HCT116 (cell line): ENCODE measurements at regions not wholly inside any gene's neighbourhood (a gene's known extent, or its start where the extent isn't known, plus 50 kb on each side); places are given as distances from the start of the nearest gene placed in this dataset.

Experiments
- ATAC-seq: fragments of 200-7000 bp; cut with Tn5 transposase; 2 replicates; pipeline ENCODE4 v1.9.1; 2020; ENCODE audit warnings: mild to moderate bottlenecking, moderate library complexity
- BruUV-seq: library from RNA; stranded (reverse); fragments of 400-500 nt; replicated peaks from 2 replicates; lab custom pipeline; 2021; lab: Mats Ljungman, UMichigan
- CTCF ChIA-PET: fragments of 300-600 bp; sonication (Branson Sonifier 250); formaldehyde crosslinking; loops from one replicate; lab custom pipeline; 2021; ENCODE audit warnings: antibody characterized with exemption; lab: Charles Lee
- POLR2A ChIA-PET: fragments of 300-600, 350-600 bp; sonication (Branson Sonifier 250); formaldehyde crosslinking; loops from one replicate; lab custom pipeline; 2021; ENCODE audit warnings: antibody characterized with exemption; lab: Charles Lee
- RAD21 ChIA-PET, 2 experiments: fragments of 300-600 bp; sonication (Branson Sonifier 250); formaldehyde crosslinking; loops; one replicate each; lab custom pipeline; 2023; ENCODE audit warnings: low total read pairs in 2 of 2; ENCODE audit not compliant: uncharacterized antibody in 2 of 2, unreplicated experiment in 2 of 2, low non-redundant PET in 1 of 2; lab: Charles Lee
- DNase-seq: peaks from one replicate; pipeline ENCODE4 v3.0.0-alpha.2; 2010; ENCODE audit warnings: low read depth, low spot score
- H2AFZ ChIP-seq: fragments of 200-600 bp; shearing (Covaris generic), sonication (generic); 2 replicates; pipeline ENCODE4 v1.6.1; 2017; ENCODE audit warnings: low read depth, mixed run types, mixed read lengths, antibody characterized with exemption, low read length; ENCODE audit not compliant: poor library complexity, severe bottlenecking
- H3K27ac ChIP-seq: 2 replicates; pipeline ENCODE4 v1.5.1; 2012; ENCODE audit warnings: low read depth, low read length
- H3K27me3 ChIP-seq: fragments of 200-600 bp; sonication (generic); 2 replicates; pipeline ENCODE4 v1.6.1; 2016; ENCODE audit warnings: mixed run types, low read length, mixed read lengths; ENCODE audit not compliant: insufficient read depth
- H3K36me3 ChIP-seq, 2 experiments: fragments of 200-500 bp in 1 of 2; fragments of 200-600 bp in 1 of 2; sonication (Bioruptor generic) in 1 of 2; sonication (generic) in 1 of 2; 2 replicates each; pipeline versions ENCODE4 v1.5.1 to v1.6.1; 2014 to 2016; ENCODE audit warnings: low read length in 2 of 2, inconsistent platforms in 1 of 2, mixed read lengths in 1 of 2, mixed run types in 1 of 2; ENCODE audit not compliant: insufficient read depth in 2 of 2, control insufficient read depth in 1 of 2
- H3K4me1 ChIP-seq, 2 experiments: fragments of 200-600 bp in 1 of 2; sonication (generic) in 1 of 2; 2 replicates each; pipeline versions ENCODE4 v1.5.1 to v1.6.1; 2012 to 2017; ENCODE audit warnings: low read length in 2 of 2, inconsistent platforms in 1 of 2, mild to moderate bottlenecking in 1 of 2, mixed read lengths in 1 of 2, mixed run types in 1 of 2, moderate library complexity in 1 of 2; ENCODE audit not compliant: insufficient read depth in 2 of 2, control insufficient read depth in 1 of 2
- H3K4me2 ChIP-seq: fragments of 200-600 bp; sonication (generic); 2 replicates; pipeline ENCODE4 v1.6.1; 2017; ENCODE audit warnings: mixed run types, low read length, mixed read lengths
- H3K4me3 ChIP-seq, 2 experiments: fragments of 200-600 bp in 1 of 2; sonication (generic) in 1 of 2; replicated peaks in 1 of 2; 2 replicates each; pipeline ENCODE4 v1.5.1; 2011 to 2016; ENCODE audit warnings: low read length in 2 of 2, control low read depth in 1 of 2, low read depth in 1 of 2, mild to moderate bottlenecking in 1 of 2, mixed read lengths in 1 of 2, mixed run types in 1 of 2
- H3K79me2 ChIP-seq: fragments of 200-600 bp; sonication (generic); 2 replicates; pipeline ENCODE4 v1.6.1; 2017; ENCODE audit warnings: mild to moderate bottlenecking, mixed run types, low read length, moderate library complexity, mixed read lengths; ENCODE audit not compliant: insufficient read depth
- H3K9ac ChIP-seq: fragments of 200-600 bp; sonication (generic); 2 replicates; pipeline ENCODE4 v1.6.1; 2016; ENCODE audit warnings: low read length, mixed read lengths
- H3K9me2 ChIP-seq: fragments of 200-600 bp; sonication (generic), shearing (Covaris generic); 2 replicates; pipeline ENCODE4 v1.6.1; 2017; ENCODE audit warnings: mixed run types, mild to moderate bottlenecking, moderate library complexity; ENCODE audit not compliant: insufficient read depth
- H3K9me3 ChIP-seq, 2 experiments: fragments of 200-500 bp in 1 of 2; fragments of 200-600 bp in 1 of 2; sonication (Bioruptor generic) in 1 of 2; sonication (generic) in 1 of 2; 2 replicates each; pipeline ENCODE4 v1.6.1; 2014 to 2017; ENCODE audit warnings: low read length in 2 of 2, mixed read lengths in 2 of 2, inconsistent platforms in 1 of 2, low read depth in 1 of 2, mild to moderate bottlenecking in 1 of 2, mixed run types in 1 of 2, moderate library complexity in 1 of 2; ENCODE audit not compliant: control insufficient read depth in 1 of 2, insufficient read depth in 1 of 2
- H4K20me1 ChIP-seq: fragments of 200-600 bp; sonication (generic), shearing (Covaris generic); 2 replicates; pipeline ENCODE4 v1.6.1; 2017; ENCODE audit warnings: mixed run types, mild to moderate bottlenecking, moderate library complexity; ENCODE audit not compliant: insufficient read depth
- CBX3 ChIP-seq: IDR thresholded peaks from 2 replicates; pipeline ENCODE4 v1.6.1; 2012; ENCODE audit warnings: low read depth
- CEBPB ChIP-seq: IDR thresholded peaks from 2 replicates; pipeline ENCODE4 v1.6.1; 2012; ENCODE audit warnings: low read depth
- JUND ChIP-seq: IDR thresholded peaks from 2 replicates; pipeline ENCODE4 v1.6.1; 2012
- POLR2A ChIP-seq: IDR thresholded peaks from 2 replicates; pipeline ENCODE4 v1.7.0; 2011; ENCODE audit warnings: borderline replicate concordance; ENCODE audit not compliant: insufficient read depth, insufficient read length; ENCODE audit errors: extremely low read depth
- RAD21 ChIP-seq: IDR thresholded peaks from 2 replicates; pipeline ENCODE4 v1.6.1; 2012; ENCODE audit warnings: low read depth, mild to moderate bottlenecking
- ZFX ChIP-seq: fragments of 450-650 bp; IDR thresholded peaks from 2 replicates; pipeline ENCODE4 v1.6.1; 2017
- ZNF274 ChIP-seq: fragments of 200-500 bp; sonication (Bioruptor generic); IDR thresholded peaks from 2 replicates; pipeline ENCODE4 v1.6.1; 2014; ENCODE audit warnings: mild to moderate bottlenecking, low read depth, low read length, inconsistent platforms
- intact Hi-C: fragments of 100-400 bp; cut with micrococcal nuclease; formaldehyde crosslinking; loops from 2 replicates; pipeline ENCODE4 v1.10.0; 2022
- TF ChIP-seq, protein P1 (sequence below): IDR thresholded peaks from 2 replicates; pipeline ENCODE4 v1.6.1; 2012; ENCODE audit warnings: low read depth
- TF ChIP-seq, protein P2 (sequence below): IDR thresholded peaks from 2 replicates; pipeline ENCODE4 v1.6.1; 2012
- TF ChIP-seq, protein P3 (sequence below), 3 experiments: fragments of 200-600 bp in 1 of 3; sonication (generic) in 1 of 3; IDR thresholded peaks in 2 of 3; conservative IDR thresholded peaks in 1 of 3; 2 replicates each; pipeline ENCODE4 v1.5.1; 2012 to 2017; ENCODE audit warnings: low read depth in 2 of 3, low read length in 2 of 3, antibody characterized with exemption in 1 of 3, borderline replicate concordance in 1 of 3, control low read depth in 1 of 3, mild to moderate bottlenecking in 1 of 3, mixed read lengths in 1 of 3, mixed run types in 1 of 3, moderate library complexity in 1 of 3; ENCODE audit not compliant: insufficient read depth in 1 of 3

DNA sequence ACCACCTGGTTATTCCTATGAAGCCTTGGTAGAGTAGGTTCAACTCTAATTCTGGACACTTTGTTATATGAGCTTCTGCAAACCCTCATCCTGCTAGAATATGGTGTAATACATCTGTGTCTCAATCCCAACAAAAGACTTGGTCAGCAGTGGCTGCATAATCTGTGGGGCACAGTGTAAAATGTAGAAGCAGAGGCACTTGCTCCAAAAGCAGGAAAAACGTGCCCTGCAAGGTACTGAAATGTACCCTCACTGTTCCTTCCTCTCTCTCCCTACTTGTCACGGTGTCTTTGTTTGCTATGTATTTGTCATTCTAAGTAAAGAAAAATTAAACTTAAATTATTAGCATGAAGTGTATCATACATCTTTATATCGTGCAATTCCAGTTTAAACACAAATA, 267.9 kb downstream of the BCL11B start:
- Histone ChIP-seq H3K27me3 (no peaks in the 10 kb centered on the region), H3K4me3 (no peak overlapping the region), H4K20me1 (no peaks in the 10 kb centered on the region), H3K4me1 (no peaks in the 10 kb centered on the region), H3K27ac (no peak overlapping the region), H3K9me3 (no peaks in the 10 kb centered on the region), H3K36me3 (no peaks in the 10 kb centered on the region), H3K9ac (no peak overlapping the region), H2AFZ (no peak overlapping the region), H3K79me2 (no peaks in the 10 kb centered on the region), H3K9me2 (no peaks in the 10 kb centered on the region), H3K4me2 (no peak overlapping the region)
- ChIA-PET RAD21 (no interaction called here), POLR2A (no interaction called here), CTCF (no interaction called here)
- TF ChIP-seq POLR2A, result no peak
- no peak for TF ChIP-seq ZFX
- no peak for TF ChIP-seq CBX3
- TF ChIP-seq RAD21, result no peak
- no peak for TF ChIP-seq CEBPB
- TF ChIP-seq, protein P1, sequence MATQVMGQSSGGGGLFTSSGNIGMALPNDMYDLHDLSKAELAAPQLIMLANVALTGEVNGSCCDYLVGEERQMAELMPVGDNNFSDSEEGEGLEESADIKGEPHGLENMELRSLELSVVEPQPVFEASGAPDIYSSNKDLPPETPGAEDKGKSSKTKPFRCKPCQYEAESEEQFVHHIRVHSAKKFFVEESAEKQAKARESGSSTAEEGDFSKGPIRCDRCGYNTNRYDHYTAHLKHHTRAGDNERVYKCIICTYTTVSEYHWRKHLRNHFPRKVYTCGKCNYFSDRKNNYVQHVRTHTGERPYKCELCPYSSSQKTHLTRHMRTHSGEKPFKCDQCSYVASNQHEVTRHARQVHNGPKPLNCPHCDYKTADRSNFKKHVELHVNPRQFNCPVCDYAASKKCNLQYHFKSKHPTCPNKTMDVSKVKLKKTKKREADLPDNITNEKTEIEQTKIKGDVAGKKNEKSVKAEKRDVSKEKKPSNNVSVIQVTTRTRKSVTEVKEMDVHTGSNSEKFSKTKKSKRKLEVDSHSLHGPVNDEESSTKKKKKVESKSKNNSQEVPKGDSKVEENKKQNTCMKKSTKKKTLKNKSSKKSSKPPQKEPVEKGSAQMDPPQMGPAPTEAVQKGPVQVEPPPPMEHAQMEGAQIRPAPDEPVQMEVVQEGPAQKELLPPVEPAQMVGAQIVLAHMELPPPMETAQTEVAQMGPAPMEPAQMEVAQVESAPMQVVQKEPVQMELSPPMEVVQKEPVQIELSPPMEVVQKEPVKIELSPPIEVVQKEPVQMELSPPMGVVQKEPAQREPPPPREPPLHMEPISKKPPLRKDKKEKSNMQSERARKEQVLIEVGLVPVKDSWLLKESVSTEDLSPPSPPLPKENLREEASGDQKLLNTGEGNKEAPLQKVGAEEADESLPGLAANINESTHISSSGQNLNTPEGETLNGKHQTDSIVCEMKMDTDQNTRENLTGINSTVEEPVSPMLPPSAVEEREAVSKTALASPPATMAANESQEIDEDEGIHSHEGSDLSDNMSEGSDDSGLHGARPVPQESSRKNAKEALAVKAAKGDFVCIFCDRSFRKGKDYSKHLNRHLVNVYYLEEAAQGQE, result no peak
- TF ChIP-seq JUND, result no peak
- no peak for TF ChIP-seq ZNF274
- TF ChIP-seq, protein P2, sequence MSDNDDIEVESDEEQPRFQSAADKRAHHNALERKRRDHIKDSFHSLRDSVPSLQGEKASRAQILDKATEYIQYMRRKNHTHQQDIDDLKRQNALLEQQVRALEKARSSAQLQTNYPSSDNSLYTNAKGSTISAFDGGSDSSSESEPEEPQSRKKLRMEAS, result no peak
- TF ChIP-seq, protein P3, sequence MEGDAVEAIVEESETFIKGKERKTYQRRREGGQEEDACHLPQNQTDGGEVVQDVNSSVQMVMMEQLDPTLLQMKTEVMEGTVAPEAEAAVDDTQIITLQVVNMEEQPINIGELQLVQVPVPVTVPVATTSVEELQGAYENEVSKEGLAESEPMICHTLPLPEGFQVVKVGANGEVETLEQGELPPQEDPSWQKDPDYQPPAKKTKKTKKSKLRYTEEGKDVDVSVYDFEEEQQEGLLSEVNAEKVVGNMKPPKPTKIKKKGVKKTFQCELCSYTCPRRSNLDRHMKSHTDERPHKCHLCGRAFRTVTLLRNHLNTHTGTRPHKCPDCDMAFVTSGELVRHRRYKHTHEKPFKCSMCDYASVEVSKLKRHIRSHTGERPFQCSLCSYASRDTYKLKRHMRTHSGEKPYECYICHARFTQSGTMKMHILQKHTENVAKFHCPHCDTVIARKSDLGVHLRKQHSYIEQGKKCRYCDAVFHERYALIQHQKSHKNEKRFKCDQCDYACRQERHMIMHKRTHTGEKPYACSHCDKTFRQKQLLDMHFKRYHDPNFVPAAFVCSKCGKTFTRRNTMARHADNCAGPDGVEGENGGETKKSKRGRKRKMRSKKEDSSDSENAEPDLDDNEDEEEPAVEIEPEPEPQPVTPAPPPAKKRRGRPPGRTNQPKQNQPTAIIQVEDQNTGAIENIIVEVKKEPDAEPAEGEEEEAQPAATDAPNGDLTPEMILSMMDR (IDR thresholded peaks at IDR 0.05 in 2 of 3, conservative IDR thresholded peaks at IDR 0.05 in 1 of 3; ENCODE audit: borderline replicate concordance in 1 of 3, insufficient read depth in 1 of 3, low read depth in 2 of 3, low read length in 2 of 3), result no peak
- intact Hi-C loops, result no loop called here
- no peak for DNase-seq
- no peak for ATAC-seq
- BruUV-seq, result no TSS peak
